ENCODE measurements at regions not wholly inside any gene's neighbourhood (a gene's known extent, or its start where the extent isn't known, plus 50 kb on each side); places are given as distances from the start of the nearest gene placed in this dataset.

- no peaks in the 10 kb centered on the region for H3K9me3 ChIP-seq (ENCODE audit: control insufficient read depth, insufficient read depth, low read depth, low read length)
- ChIA-PET POLR2A (no interaction called here), CTCF (no interaction called here)
- H3K4me1 ChIP-seq (ENCODE audit: control insufficient read depth, insufficient read depth, low read length), result no peaks in the 10 kb centered on the region
- TF ChIP-seq ZNF148 (tag by site-specific recombination; IDR thresholded peaks at IDR 0.05; ENCODE audit: borderline replicate concordance) (no peak), AEBP2 (tag by site-specific recombination; IDR thresholded peaks at IDR 0.05; ENCODE audit: borderline replicate concordance) (no peak), OVOL3 (tag by site-specific recombination; IDR thresholded peaks at IDR 0.05) (no peak), ZNF792 (tag by site-specific recombination; IDR thresholded peaks at IDR 0.05) (no peak)
- H3K36me3 ChIP-seq (ENCODE audit: control insufficient read depth in 2 of 2, insufficient read depth in 1 of 2, low read length in 2 of 2), result no peaks in the 10 kb centered on the region
- no peak overlapping the region for H3K27ac ChIP-seq (ENCODE audit: extremely low read depth, low read depth, low read length)
- H3K4me3 ChIP-seq (ENCODE audit: low read depth, low read length), result no peak overlapping the region
Measured at GRCh38 chr9:129280236-129280622, 102.2 kb upstream of the IER5L start.

- H3K4me1 ChIP-seq (ENCODE audit: control insufficient read depth, insufficient read depth, low read length), result no peaks in the 10 kb centered on the region
- no peaks in the 10 kb centered on the region for H3K9me3 ChIP-seq (ENCODE audit: control insufficient read depth, insufficient read depth, low read depth, low read length)
- H3K27ac ChIP-seq (ENCODE audit: extremely low read depth, low read depth, low read length), result no peak overlapping the region
- TF ChIP-seq EGR2 (tag by site-specific recombination; IDR thresholded peaks at IDR 0.05; ENCODE audit: low read depth) (peak; percentile 39), ZNF518A (tag by site-specific recombination; conservative IDR thresholded peaks at IDR 0.05; ENCODE audit: low read depth) (no peak), KLF1 (tag by site-specific recombination; IDR thresholded peaks at IDR 0.05) (peak; percentile 49; the same call in 1 of the 2 replicates), ZNF580 (tag by site-specific recombination; IDR thresholded peaks at IDR 0.05) (no peak), ZNF280C (tag by site-specific recombination; IDR thresholded peaks at IDR 0.05) (no peak), KLF9 (tag by site-specific recombination; IDR thresholded peaks at IDR 0.05; ENCODE audit: low read depth) (peak; percentile 38; the same call in 1 of the 2 replicates), MEIS1 (CRISPR knock-in tag; IDR thresholded peaks at IDR 0.05; ENCODE audit: borderline replicate concordance) (peak; percentile 63; the same call in 1 of the 2 replicates), ZNF530 (tag by site-specific recombination; IDR thresholded peaks at IDR 0.05; ENCODE audit: low read depth) (no peak), ZFHX2 (tag by site-specific recombination; conservative IDR thresholded peaks at IDR 0.05) (peak; percentile 44), ZNF629 (tag by site-specific recombination; IDR thresholded peaks at IDR 0.05) (no peak), ZFP69B (tag by site-specific recombination; IDR thresholded peaks at IDR 0.05) (peak; percentile 34; the same call in 1 of the 2 replicates), ZNF248 (tag by site-specific recombination; IDR thresholded peaks at IDR 0.05) (no peak), ZNF175 (tag by site-specific recombination; IDR thresholded peaks at IDR 0.05) (no peak), ZNF354C (tag by site-specific recombination; IDR thresholded peaks at IDR 0.05; ENCODE audit: borderline replicate concordance, low read depth) (no peak), ZNF449 (tag by site-specific recombination; IDR thresholded peaks at IDR 0.05) (no peak)
- ChIA-PET CTCF (no interaction called here), POLR2A (interaction anchor here (0.6 to 1.1 kb wide), 2 partner anchors 101 to 218 kb away, joined by 3 to 7 read pairs; partner anchors contain the start of gene IER5L)
- H3K36me3 ChIP-seq (ENCODE audit: control insufficient read depth in 2 of 2, insufficient read depth in 1 of 2, low read length in 2 of 2), result no peaks in the 10 kb centered on the region
- H3K4me3 ChIP-seq (ENCODE audit: low read depth, low read length), result no peak overlapping the region
Measured at GRCh38 chr9:129278391-129279237, 100.6 kb upstream of the IER5L start.
